OCI-LY7 (cell line): ENCODE measurements at regions not wholly inside any gene's neighbourhood (a gene's known extent, or its start where the extent isn't known, plus 50 kb on each side); places are given as distances from the start of the nearest gene placed in this dataset.

Experiments
- BruUV-seq: library from RNA; stranded (reverse); fragments of 400-500 nt; replicated peaks from 2 replicates; lab custom pipeline; 2021; lab: Mats Ljungman, UMichigan
- CTCF ChIA-PET: fragments of 300-600 bp; sonication (Branson Sonifier 250); formaldehyde crosslinking; loops from one replicate; lab custom pipeline; 2022; ENCODE audit warnings: antibody characterized with exemption; ENCODE audit not compliant: unreplicated experiment; lab: Charles Lee
- POLR2A ChIA-PET: fragments of 300-600 bp; sonication (Branson Sonifier 250); formaldehyde crosslinking; loops from one replicate; lab custom pipeline; 2022; ENCODE audit warnings: antibody characterized with exemption; lab: Charles Lee
- DNase-seq: peaks from one replicate; pipeline ENCODE4 v3.0.0-alpha.2; 2015; ENCODE audit warnings: low spot score
- H2AFZ ChIP-seq: fragments of 200-600 bp; sonication (generic), shearing (Covaris generic); 2 replicates; pipeline ENCODE4 v1.6.1; 2014; ENCODE audit warnings: mild to moderate bottlenecking, antibody characterized with exemption, low read length, moderate library complexity
- H3K27ac ChIP-seq: fragments of 200-600 bp; sonication (generic); 2 replicates; pipeline ENCODE4 v1.5.1; 2014; ENCODE audit warnings: mixed run types, low read depth, mild to moderate bottlenecking, moderate library complexity, low read length, inconsistent platforms; ENCODE audit not compliant: poor library complexity, severe bottlenecking
- H3K36me3 ChIP-seq: fragments of 200-600 bp; sonication (generic); 2 replicates; pipeline ENCODE4 v1.6.1; 2014; ENCODE audit warnings: mild to moderate bottlenecking, antibody characterized with exemption, low read length, moderate library complexity, mixed read lengths; ENCODE audit not compliant: insufficient read depth
- H3K4me1 ChIP-seq: fragments of 200-600 bp; sonication (generic); 2 replicates; pipeline ENCODE4 v1.5.1; 2014; ENCODE audit warnings: mild to moderate bottlenecking, low read length; ENCODE audit not compliant: insufficient read depth, poor library complexity, severe bottlenecking
- H3K4me2 ChIP-seq: fragments of 200-600 bp; sonication (generic); 2 replicates; pipeline ENCODE4 v1.6.1; 2014; ENCODE audit warnings: mild to moderate bottlenecking, low read length
- H3K4me3 ChIP-seq: fragments of 200-600 bp; sonication (generic); 2 replicates; pipeline ENCODE4 v1.5.1; 2014; ENCODE audit warnings: mild to moderate bottlenecking, low read depth, low read length; ENCODE audit not compliant: poor library complexity, severe bottlenecking
- H3K79me2 ChIP-seq: fragments of 200-600 bp; sonication (generic); 2 replicates; pipeline ENCODE4 v1.6.1; 2016; ENCODE audit warnings: low read depth, mild to moderate bottlenecking, low read length, moderate library complexity, mixed read lengths; ENCODE audit not compliant: insufficient read depth
- H3K9me2 ChIP-seq: fragments of 200-600 bp; sonication (generic); 2 replicates; pipeline ENCODE4 v1.6.1; 2016; ENCODE audit warnings: mild to moderate bottlenecking, low read length, mixed read lengths; ENCODE audit not compliant: insufficient read depth
- H3K9me3 ChIP-seq: fragments of 200-600 bp; sonication (generic); 2 replicates; pipeline ENCODE4 v1.6.1; 2014; ENCODE audit warnings: mild to moderate bottlenecking, mixed run types, low read length, mixed read lengths
- H4K20me1 ChIP-seq: fragments of 200-600 bp; sonication (generic); 2 replicates; pipeline ENCODE4 v1.6.1; 2014; ENCODE audit warnings: mild to moderate bottlenecking, antibody characterized with exemption, low read length, moderate library complexity, mixed read lengths; ENCODE audit not compliant: insufficient read depth
- EZH2phosphoT487 ChIP-seq: fragments of 200-600 bp; sonication (generic); IDR thresholded peaks from 2 replicates; pipeline ENCODE4 v1.6.1; 2018; ENCODE audit warnings: low read depth, borderline replicate concordance, mild to moderate bottlenecking, mixed run types, antibody characterized with exemption, low read length, moderate library complexity, mixed read lengths
- intact Hi-C: fragments of 100-400 bp; cut with micrococcal nuclease; formaldehyde crosslinking; loops from one replicate; pipeline ENCODE4 v1.10.0; 2022; ENCODE audit not compliant: unreplicated experiment
- TF ChIP-seq, protein P1 (sequence below): fragments of 200-600 bp; sonication (generic); conservative IDR thresholded peaks from 2 replicates; pipeline ENCODE4 v1.5.1; 2014; ENCODE audit warnings: mild to moderate bottlenecking, antibody characterized with exemption, low read length, moderate library complexity, mixed read lengths

DNA sequence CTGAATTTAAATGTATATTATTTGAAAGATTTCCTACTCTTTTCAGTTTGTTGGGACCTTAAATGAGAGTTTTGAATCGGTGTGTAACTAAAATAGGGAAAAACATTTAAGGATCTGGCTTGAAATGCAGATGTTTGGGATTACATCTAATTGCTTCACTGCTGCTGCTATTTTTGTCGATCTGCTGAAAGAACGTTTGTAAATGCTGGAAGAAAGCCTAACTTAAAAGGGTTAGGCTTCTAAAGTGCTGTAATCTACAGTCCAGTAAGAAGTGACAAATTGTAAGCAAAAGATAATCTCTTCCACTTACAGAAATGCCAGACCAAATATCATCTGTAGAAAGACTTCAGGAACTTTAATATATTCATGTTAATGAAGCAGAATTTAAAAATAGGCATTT lies 691.6 kb downstream of the ZNF385D start:
- TF ChIP-seq, protein P1, sequence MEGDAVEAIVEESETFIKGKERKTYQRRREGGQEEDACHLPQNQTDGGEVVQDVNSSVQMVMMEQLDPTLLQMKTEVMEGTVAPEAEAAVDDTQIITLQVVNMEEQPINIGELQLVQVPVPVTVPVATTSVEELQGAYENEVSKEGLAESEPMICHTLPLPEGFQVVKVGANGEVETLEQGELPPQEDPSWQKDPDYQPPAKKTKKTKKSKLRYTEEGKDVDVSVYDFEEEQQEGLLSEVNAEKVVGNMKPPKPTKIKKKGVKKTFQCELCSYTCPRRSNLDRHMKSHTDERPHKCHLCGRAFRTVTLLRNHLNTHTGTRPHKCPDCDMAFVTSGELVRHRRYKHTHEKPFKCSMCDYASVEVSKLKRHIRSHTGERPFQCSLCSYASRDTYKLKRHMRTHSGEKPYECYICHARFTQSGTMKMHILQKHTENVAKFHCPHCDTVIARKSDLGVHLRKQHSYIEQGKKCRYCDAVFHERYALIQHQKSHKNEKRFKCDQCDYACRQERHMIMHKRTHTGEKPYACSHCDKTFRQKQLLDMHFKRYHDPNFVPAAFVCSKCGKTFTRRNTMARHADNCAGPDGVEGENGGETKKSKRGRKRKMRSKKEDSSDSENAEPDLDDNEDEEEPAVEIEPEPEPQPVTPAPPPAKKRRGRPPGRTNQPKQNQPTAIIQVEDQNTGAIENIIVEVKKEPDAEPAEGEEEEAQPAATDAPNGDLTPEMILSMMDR: no peak
- no peak for TF ChIP-seq EZH2phosphoT487
- no peak overlapping the region for H3K4me3 ChIP-seq
- CTCF ChIA-PET: no interaction called here

DNA sequence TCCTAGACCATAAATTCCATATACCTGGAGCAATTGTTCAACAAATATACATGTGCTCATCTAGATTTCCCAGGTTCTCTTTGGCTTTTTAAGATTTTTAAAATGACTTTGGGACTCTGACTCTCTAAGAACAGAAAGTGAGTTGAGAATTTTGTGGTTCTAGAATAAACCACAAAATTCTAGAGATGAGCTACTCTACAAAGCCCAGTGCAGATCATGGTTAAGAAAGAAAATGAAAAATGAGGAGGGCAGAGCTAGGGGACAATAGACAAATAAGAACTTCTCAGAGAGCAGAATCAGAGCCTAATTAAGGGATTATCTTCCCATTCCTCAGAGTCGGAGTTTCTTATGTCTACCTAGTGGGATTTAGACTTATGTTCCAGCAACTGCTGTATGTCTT lies 694.7 kb downstream of the ZNF385D start:
- Histone ChIP-seq H3K9me3 (no peaks in the 10 kb centered on the region), H3K4me3 (no peak overlapping the region), H3K27ac (no peak overlapping the region), H3K79me2 (no peaks in the 10 kb centered on the region), H3K4me2 (no peak overlapping the region), H3K4me1 (no peaks in the 10 kb centered on the region), H3K36me3 (no peaks in the 10 kb centered on the region), H3K9me2 (no peaks in the 10 kb centered on the region), H4K20me1 (no peaks in the 10 kb centered on the region), H2AFZ (no peak overlapping the region)
- CTCF ChIA-PET: no interaction called here
- DNase-seq: no peak
- BruUV-seq: no TSS peak
- TF ChIP-seq, protein P1: no peak
- no peak for TF ChIP-seq EZH2phosphoT487
- POLR2A ChIA-PET: no interaction called here
- intact Hi-C loops: no loop called here

More for the DNA sequence above, 691.6 kb downstream of the ZNF385D start:
- Histone ChIP-seq H3K9me2 (no peaks in the 10 kb centered on the region), H3K4me2 (no peak overlapping the region), H3K36me3 (no peaks in the 10 kb centered on the region), H3K27ac (no peak overlapping the region), H4K20me1 (no peaks in the 10 kb centered on the region), H3K79me2 (no peaks in the 10 kb centered on the region), H3K9me3 (no peaks in the 10 kb centered on the region), H2AFZ (no peak overlapping the region), H3K4me1 (no peaks in the 10 kb centered on the region)
- DNase-seq: no peak
- POLR2A ChIA-PET: no interaction called here
- intact Hi-C loops: no loop called here
- no TSS peak for BruUV-seq

DNA sequence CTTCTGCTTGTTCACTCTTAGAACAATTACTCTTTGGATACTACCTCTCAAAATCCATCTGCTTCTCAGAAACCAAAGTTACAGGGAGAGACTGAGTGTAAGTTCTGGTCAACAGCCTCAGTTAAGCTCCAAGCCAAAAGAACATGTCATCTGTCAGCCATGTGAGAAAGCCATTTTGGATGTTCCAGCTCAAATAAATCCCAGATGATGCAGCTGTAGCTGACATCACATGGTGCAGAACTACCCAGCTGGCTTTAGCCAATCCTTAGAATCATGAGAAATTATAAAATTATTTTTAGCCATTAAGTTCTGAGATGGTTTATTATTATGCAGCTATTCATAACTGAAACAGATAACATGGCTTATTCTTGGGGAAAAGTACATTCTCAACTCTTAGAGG lies 696.0 kb downstream of the ZNF385D start:
- Histone ChIP-seq H4K20me1 (no peaks in the 10 kb centered on the region), H3K9me3 (no peaks in the 10 kb centered on the region), H3K9me2 (no peaks in the 10 kb centered on the region), H3K4me3 (no peak overlapping the region), H3K4me1 (no peaks in the 10 kb centered on the region), H3K36me3 (no peaks in the 10 kb centered on the region), H3K79me2 (no peaks in the 10 kb centered on the region), H3K4me2 (no peak overlapping the region), H3K27ac (no peak overlapping the region), H2AFZ (no peak overlapping the region)
- CTCF ChIA-PET: no interaction called here
- no TSS peak for BruUV-seq
- DNase-seq: no peak
- TF ChIP-seq, protein P1: no peak
- no peak for TF ChIP-seq EZH2phosphoT487
- POLR2A ChIA-PET: interaction anchor here (0.6 to 0.7 kb wide), 2 partner anchors 13 to 450 kb away, joined by 3 read pairs; no protein-coding TSS in a partner anchor
- intact Hi-C loops: no loop called here
